ENCODE measurements at regions not wholly inside any gene's neighbourhood (a gene's known extent, or its start where the extent isn't known, plus 50 kb on each side); places are given as distances from the start of the nearest gene placed in this dataset.

GRCh38 chr6:2429460-2429859 is 184.1 kb upstream of the GMDS start:
- no peak for DNase-seq (ENCODE audit: low read depth in 2 of 2)

GRCh38 chr6:2429032-2429431 is 183.6 kb upstream of the GMDS start:
- no peak for DNase-seq (ENCODE audit: low read depth in 2 of 2)

- DNase-seq (ENCODE audit: low read depth in 2 of 2): no peak
Measured at GRCh38 chr6:2426561-2427340, 181.3 kb upstream of the GMDS start.

- DNase-seq (ENCODE audit: low read depth in 2 of 2): no peak
Measured at GRCh38 chr6:2416128-2416712, 170.8 kb upstream of the GMDS start.

- no peak for DNase-seq (ENCODE audit: low read depth in 2 of 2)
Measured at GRCh38 chr6:2414885-2415547, 169.6 kb upstream of the GMDS start.

GRCh38 chr6:2412731-2413130 is 167.3 kb upstream of the GMDS start:
- DNase-seq (ENCODE audit: low read depth in 2 of 2): no peak

GRCh38 chr6:2410656-2411380 is 165.4 kb upstream of the GMDS start:
- DNase-seq (ENCODE audit: low read depth in 2 of 2): no peak

GRCh38 chr6:2407525-2407924 is 162.1 kb upstream of the GMDS start:
- no peak for DNase-seq (ENCODE audit: low read depth in 2 of 2)

- DNase-seq (ENCODE audit: low read depth in 2 of 2): no peak
Measured at GRCh38 chr6:2404211-2404929, 159.0 kb upstream of the GMDS start.

GRCh38 chr6:2403546-2403945 is 158.1 kb upstream of the GMDS start:
- no peak for DNase-seq (ENCODE audit: low read depth in 2 of 2)

- no peak for DNase-seq (ENCODE audit: low read depth in 2 of 2)
Measured at GRCh38 chr6:2396846-2397630, 151.6 kb upstream of the GMDS start.

- DNase-seq (ENCODE audit: low read depth in 2 of 2): no peak
Measured at GRCh38 chr6:2396042-2396657, 150.7 kb upstream of the GMDS start.

- no peak for DNase-seq (ENCODE audit: low read depth in 2 of 2)
Measured at GRCh38 chr6:2388554-2389324, 143.3 kb upstream of the GMDS start.

- peak in 1 of 2 experiments; percentile 3 for DNase-seq (ENCODE audit: low read depth in 2 of 2)
Measured at GRCh38 chr6:2387445-2387844, 142.0 kb upstream of the GMDS start.

- DNase-seq (ENCODE audit: low read depth in 2 of 2): no peak
Measured at GRCh38 chr6:2385471-2385983, 140.1 kb upstream of the GMDS start.

GRCh38 chr6:2384528-2384927 is 139.1 kb upstream of the GMDS start:
- no peak for DNase-seq (ENCODE audit: low read depth in 2 of 2)

- no peak for DNase-seq (ENCODE audit: low read depth in 2 of 2)
Measured at GRCh38 chr6:2381872-2382661, 136.7 kb upstream of the GMDS start.

- DNase-seq (ENCODE audit: low read depth in 2 of 2): no peak
Measured at GRCh38 chr6:2378891-2379652, 133.7 kb upstream of the GMDS start.
